ENCODE measurements at regions not wholly inside any gene's neighbourhood (a gene's known extent, or its start where the extent isn't known, plus 50 kb on each side); places are given as distances from the start of the nearest gene placed in this dataset.
A peak's percentile ranks its signal among the peaks of the same experiment; 100 is the strongest.
"Not testable (repeated sequence)": the region's sequence is repeated elsewhere in the genome, so short reads cannot be mapped to it uniquely, and the experiment has no call there.

DNA sequence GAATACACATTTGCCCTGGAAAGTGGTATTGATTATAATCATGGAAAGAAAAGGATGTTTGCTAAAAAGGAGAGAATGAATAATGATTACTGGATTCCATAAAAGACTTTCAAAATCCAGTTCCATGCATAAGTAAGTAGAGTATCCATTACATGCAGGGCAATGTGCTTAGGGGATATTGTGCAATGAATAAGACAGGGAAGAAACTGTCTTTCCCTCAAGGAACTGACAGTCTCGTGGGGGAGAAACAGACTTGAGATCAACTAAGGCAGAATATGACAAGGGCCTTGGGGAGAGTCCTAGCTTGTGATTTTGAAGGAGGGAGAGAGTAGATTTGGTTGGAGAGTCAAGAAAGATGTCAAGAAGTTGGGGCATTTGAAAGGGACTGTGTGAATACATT, 130.6 kb downstream of the SPP2 start:
- no peak for DNase-seq

DNA sequence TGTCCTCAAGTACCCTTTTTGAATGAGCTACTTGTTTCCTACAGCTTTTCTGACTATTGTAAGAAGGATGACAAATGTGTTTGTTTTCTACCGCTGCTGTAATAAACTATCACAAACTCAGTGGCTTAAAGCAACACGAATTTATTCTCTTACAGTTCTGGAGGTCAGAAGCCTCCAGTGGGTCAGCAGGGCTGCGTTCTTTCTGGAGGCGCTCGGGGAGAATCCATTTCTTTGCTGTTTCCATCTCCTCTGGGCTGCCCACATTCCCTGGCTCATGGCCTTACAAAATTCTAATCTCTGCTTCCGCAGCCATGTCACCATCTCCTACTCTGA, 128.5 kb downstream of the SPP2 start:
- DNase-seq, result no peak

- no peak for DNase-seq
Measured at GRCh38 chr2:234178330-234179030, 128.0 kb downstream of the SPP2 start.

- no peak for DNase-seq
Measured at GRCh38 chr2:234175649-234176048, 125.1 kb downstream of the SPP2 start.

GRCh38 chr2:234174742-234175141, 124.2 kb downstream of the SPP2 start:
- no peak for DNase-seq

- no peak for DNase-seq
Measured at GRCh38 chr2:234172532-234172931, 122.0 kb downstream of the SPP2 start.

GRCh38 chr2:234172066-234172465, 121.6 kb downstream of the SPP2 start:
- DNase-seq, result no peak

- DNase-seq, result no peak
Measured at GRCh38 chr2:234171666-234172065, 121.2 kb downstream of the SPP2 start.

GRCh38 chr2:234169674-234170073, 119.2 kb downstream of the SPP2 start:
- DNase-seq, result no peak

- DNase-seq, result not testable (repeated sequence)
Measured at GRCh38 chr2:234168605-234169570, 118.4 kb downstream of the SPP2 start.

GRCh38 chr2:234166531-234166930, 116.0 kb downstream of the SPP2 start:
- DNase-seq, result no peak

- no peak for DNase-seq
Measured at GRCh38 chr2:234165421-234165820, 114.9 kb downstream of the SPP2 start.

- DNase-seq, result peak; percentile 58 to 73
Measured at GRCh38 chr2:234164493-234165413, 114.3 kb downstream of the SPP2 start.

- no peak for DNase-seq
Measured at GRCh38 chr2:234163510-234164045, 113.1 kb downstream of the SPP2 start.

GRCh38 chr2:234162861-234163260, 112.4 kb downstream of the SPP2 start:
- DNase-seq, result no peak

GRCh38 chr2:234161932-234162331, 111.4 kb downstream of the SPP2 start:
- no peak for DNase-seq

GRCh38 chr2:234158812-234159211, 108.3 kb downstream of the SPP2 start:
- DNase-seq, result no peak

DNA sequence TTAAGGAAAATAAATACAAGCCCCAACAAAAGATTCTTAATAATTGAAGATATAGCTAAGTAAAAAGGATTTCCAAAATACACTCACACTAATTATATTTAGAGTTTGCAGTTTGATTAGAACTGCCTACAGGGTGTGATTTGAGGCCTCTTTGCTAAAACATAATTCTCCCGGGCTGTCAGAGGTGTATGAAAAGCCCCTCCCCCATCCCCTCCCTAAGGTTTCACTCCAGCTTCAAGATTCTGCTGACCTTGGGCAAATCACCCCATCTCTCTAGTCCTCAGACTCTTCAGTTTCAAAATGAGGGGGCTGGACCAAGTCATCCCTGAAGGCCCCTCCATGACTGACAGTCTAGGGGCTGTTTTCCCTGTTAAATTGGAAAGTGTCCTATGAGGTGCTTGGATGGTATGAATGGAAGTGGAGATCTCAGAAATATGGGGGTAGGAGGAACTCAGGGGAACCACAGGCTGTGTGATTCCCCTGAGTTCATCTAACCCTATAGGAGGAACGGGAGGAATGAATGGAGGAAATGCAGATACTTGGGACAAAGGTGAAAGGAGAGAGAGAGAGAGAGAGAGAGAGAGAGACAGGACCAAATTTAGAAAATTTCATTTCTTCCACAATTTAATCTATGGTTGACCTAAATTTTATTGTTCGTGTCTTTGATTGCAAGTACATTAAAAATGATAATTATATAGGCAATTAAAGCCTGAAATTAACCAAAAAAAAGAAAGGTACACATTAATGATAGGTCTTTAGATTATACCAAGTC, 107.5 kb downstream of the SPP2 start:
- DNase-seq, result no peak

- DNase-seq, result no peak
Measured at GRCh38 chr2:234156326-234156725, 105.8 kb downstream of the SPP2 start.

DNA sequence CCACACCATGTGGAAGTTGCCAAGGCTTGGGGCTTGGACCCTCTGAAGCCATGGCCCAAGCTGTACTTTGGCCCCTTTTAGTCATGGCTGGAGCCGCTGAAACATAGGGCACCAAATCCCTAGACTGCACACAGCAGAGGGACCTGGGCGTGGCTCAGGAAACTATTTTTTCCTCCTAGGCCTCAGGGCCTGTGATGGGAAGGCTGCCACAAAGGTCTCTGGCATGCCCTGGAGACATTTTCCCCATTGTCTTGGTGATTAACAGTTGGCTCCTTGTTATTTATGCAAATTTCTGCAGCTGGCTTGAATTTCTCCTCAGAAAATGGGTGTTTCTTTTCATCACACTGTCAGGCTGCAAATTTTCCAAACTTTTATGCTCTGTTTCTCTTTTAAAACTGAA, 102.3 kb downstream of the SPP2 start:
- not testable (repeated sequence) for DNase-seq

- peak in 1 of 2 donors; percentile 72 for DNase-seq
Measured at GRCh38 chr2:234147335-234147861, 96.9 kb downstream of the SPP2 start.
